ENCODE measurements at regions not wholly inside any gene's neighbourhood (a gene's known extent, or its start where the extent isn't known, plus 50 kb on each side); places are given as distances from the start of the nearest gene placed in this dataset.
"Not testable (repeated sequence)": the region's sequence is repeated elsewhere in the genome, so short reads cannot be mapped to it uniquely, and the experiment has no call there.

GRCh38 chr6:67544851-67545452 is 1090.1 kb upstream of the ADGRB3 start:
- no peak overlapping the region for H3K4me3 ChIP-seq (ENCODE audit: low read length)
- no peak for TF ChIP-seq ZNF274 (IDR thresholded peaks at IDR 0.05; ENCODE audit: low read depth, low read length)

GRCh38 chr6:67541586-67541985 is 1093.5 kb upstream of the ADGRB3 start:
- H3K4me3 ChIP-seq (ENCODE audit: low read length): no peak overlapping the region
- no peak for TF ChIP-seq ZNF274 (IDR thresholded peaks at IDR 0.05; ENCODE audit: low read depth, low read length)

- H3K4me3 ChIP-seq (ENCODE audit: low read length): no peak overlapping the region
- no peak for TF ChIP-seq ZNF274 (IDR thresholded peaks at IDR 0.05; ENCODE audit: low read depth, low read length)
These were observed 1097.0 kb upstream of the ADGRB3 start for GRCh38 chr6:67538032-67538431.

GRCh38 chr6:67535946-67536345 is 1099.1 kb upstream of the ADGRB3 start:
- H3K4me3 ChIP-seq (ENCODE audit: low read length): no peak overlapping the region
- no peak for TF ChIP-seq ZNF274 (IDR thresholded peaks at IDR 0.05; ENCODE audit: low read depth, low read length)

- no peak overlapping the region for H3K4me3 ChIP-seq (ENCODE audit: low read length)
- TF ChIP-seq ZNF274 (IDR thresholded peaks at IDR 0.05; ENCODE audit: low read depth, low read length): no peak
These were observed 1128.7 kb upstream of the ADGRB3 start for GRCh38 chr6:67506352-67506751.

GRCh38 chr6:67501755-67502154 is 1133.3 kb upstream of the ADGRB3 start:
- no peak overlapping the region for H3K4me3 ChIP-seq (ENCODE audit: low read length)
- no peak for TF ChIP-seq ZNF274 (IDR thresholded peaks at IDR 0.05; ENCODE audit: low read depth, low read length)

GRCh38 chr6:67497749-67498148 is 1137.3 kb upstream of the ADGRB3 start:
- TF ChIP-seq ZNF274 (IDR thresholded peaks at IDR 0.05; ENCODE audit: low read depth, low read length): no peak

GRCh38 chr6:67496191-67496590 is 1138.9 kb upstream of the ADGRB3 start:
- no peak for TF ChIP-seq ZNF274 (IDR thresholded peaks at IDR 0.05; ENCODE audit: low read depth, low read length)
- H3K4me3 ChIP-seq (ENCODE audit: low read length): no peak overlapping the region

More at GRCh38 chr6:67497749-67498148, 1137.3 kb upstream of the ADGRB3 start:
- no peak overlapping the region for H3K4me3 ChIP-seq (ENCODE audit: low read length)

GRCh38 chr6:67493682-67494081 is 1141.4 kb upstream of the ADGRB3 start:
- H3K4me3 ChIP-seq (ENCODE audit: low read length): no peak overlapping the region
- TF ChIP-seq ZNF274 (IDR thresholded peaks at IDR 0.05; ENCODE audit: low read depth, low read length): no peak

GRCh38 chr6:67475700-67476099 is 1159.4 kb upstream of the ADGRB3 start:
- no peak overlapping the region for H3K4me3 ChIP-seq (ENCODE audit: low read length)
- no peak for TF ChIP-seq ZNF274 (IDR thresholded peaks at IDR 0.05; ENCODE audit: low read depth, low read length)

- H3K4me3 ChIP-seq (ENCODE audit: low read length): no peak overlapping the region
- TF ChIP-seq ZNF274 (IDR thresholded peaks at IDR 0.05; ENCODE audit: low read depth, low read length): no peak
These were observed 1167.7 kb upstream of the ADGRB3 start for GRCh38 chr6:67467341-67467740.

- not testable (repeated sequence) for H3K4me3 ChIP-seq (ENCODE audit: low read length)
These were observed 1172.4 kb upstream of the ADGRB3 start for GRCh38 chr6:67462725-67463124.

- no peak for TF ChIP-seq ZNF274 (IDR thresholded peaks at IDR 0.05; ENCODE audit: low read depth, low read length)
- no peak overlapping the region for H3K4me3 ChIP-seq (ENCODE audit: low read length)
These were observed 1175.5 kb upstream of the ADGRB3 start for GRCh38 chr6:67459556-67459955.

- H3K4me3 ChIP-seq (ENCODE audit: low read length): no peak overlapping the region
- no peak for TF ChIP-seq ZNF274 (IDR thresholded peaks at IDR 0.05; ENCODE audit: low read depth, low read length)
These were observed 1176.8 kb upstream of the ADGRB3 start for GRCh38 chr6:67458265-67458664.

- TF ChIP-seq ZNF274 (IDR thresholded peaks at IDR 0.05; ENCODE audit: low read depth, low read length): no peak
These were observed 1183.2 kb upstream of the ADGRB3 start for GRCh38 chr6:67451874-67452273.

GRCh38 chr6:67450641-67451040 is 1184.4 kb upstream of the ADGRB3 start:
- H3K4me3 ChIP-seq (ENCODE audit: low read length): no peak overlapping the region
- TF ChIP-seq ZNF274 (IDR thresholded peaks at IDR 0.05; ENCODE audit: low read depth, low read length): no peak

More at GRCh38 chr6:67451874-67452273, 1183.2 kb upstream of the ADGRB3 start:
- no peak overlapping the region for H3K4me3 ChIP-seq (ENCODE audit: low read length)

Measured in GM08714 (cell line).